Left lung (tissue), 4 donors: ENCODE measurements at regions not wholly inside any gene's neighbourhood (a gene's known extent, or its start where the extent isn't known, plus 50 kb on each side); places are given as distances from the start of the nearest gene placed in this dataset.
A peak's percentile ranks its signal among the peaks of the same experiment; 100 is the strongest.

ENCODE experiments used
- ATAC-seq: fragments of 200-7000 bp; cut with Tn5 transposase; one replicate; pipeline ENCODE4 v1.9.1; 2020; ENCODE audit warnings: moderate library complexity
- DNase-seq, 4 donors: peaks; one replicate each; pipeline ENCODE4 v3.0.0-alpha.2; 2013 to 2020
- H3K27ac ChIP-seq, 2 donors: fragments of 200-600 bp; sonication (generic) in 1 of 2; one replicate each; pipeline versions ENCODE4 v1.5.0 to v1.8.0; 2020 to 2021
- H3K27me3 ChIP-seq, 2 donors: fragments of 200-600 bp; sonication (generic) in 1 of 2; one replicate each; pipeline versions ENCODE4 v1.5.0 to v1.8.0; 2020 to 2021
- H3K36me3 ChIP-seq, 2 donors: fragments of 200-600 bp; sonication (generic) in 1 of 2; one replicate each; pipeline versions ENCODE4 v1.5.0 to v1.8.0; 2020 to 2021
- H3K4me1 ChIP-seq, 2 donors: fragments of 200-600 bp; one replicate each; pipeline ENCODE4 v1.8.0; 2021
- H3K4me3 ChIP-seq, 2 donors: fragments of 200-600 bp; sonication (generic) in 1 of 2; one replicate each; pipeline versions ENCODE4 v1.5.0 to v1.8.0; 2020 to 2021; ENCODE audit warnings: mild to moderate bottlenecking in 1 of 2
- H3K9me3 ChIP-seq, 2 donors: fragments of 200-600 bp; sonication (generic) in 1 of 2; one replicate each; pipeline versions ENCODE4 v1.5.0 to v1.8.0; 2020 to 2021
- CTCF ChIP-seq, 2 donors: fragments of 200-600 bp; sonication (generic) in 1 of 2; IDR thresholded peaks; one replicate each; pipeline versions ENCODE4 v1.5.0 to v1.8.0; 2021; ENCODE audit warnings: antibody characterized with exemption in 2 of 2
- intact Hi-C, 2 donors: fragments of 100-400 bp; cut with DNase I; formaldehyde crosslinking; loops; one replicate each; pipeline versions ENCODE4 v1.11.2 to v1.14.2; 2022
- donor health status: DM: no; HTN: yes; CAD: no.
- donor health status: DM: no; HTN: no; CAD: no.

- TF ChIP-seq CTCF (IDR thresholded peaks at IDR 0.05), result no peak
- no peak overlapping the region for H3K4me3 ChIP-seq
- intact Hi-C loops, result no loop called here
- H3K27me3 ChIP-seq, result no peaks in the 10 kb centered on the region
- H3K9me3 ChIP-seq, result peaks cover 0 to 8% of the 10 kb centered on the region in 2 donors
- H3K36me3 ChIP-seq, result no peaks in the 10 kb centered on the region
- peak overlapping the region; percentile 28 to 39 for H3K27ac ChIP-seq
- peak; percentile 68 for ATAC-seq
- peak in 1 of 4 donors; percentile 45 for DNase-seq
- peaks cover 0 to 7% of the 10 kb centered on the region in 2 donors for H3K4me1 ChIP-seq
Observed at GRCh38 chr10:5584895-5585516, 60.2 kb downstream of the CALML3 start.

- peak; percentile 50 for ATAC-seq
- no peak for TF ChIP-seq CTCF (IDR thresholded peaks at IDR 0.05)
- Histone ChIP-seq H3K9me3 (peaks cover 0 to 8% of the 10 kb centered on the region in 2 donors), H3K27ac (peak overlapping the region; percentile 28 to 39), H3K4me1 (peaks cover 0 to 7% of the 10 kb centered on the region in 2 donors), H3K36me3 (no peaks in the 10 kb centered on the region), H3K27me3 (no peaks in the 10 kb centered on the region), H3K4me3 (no peak overlapping the region)
- intact Hi-C loops, result no loop called here
- peak in 3 of 4 donors; percentile 20 to 70 (median 62) for DNase-seq
Observed at GRCh38 chr10:5585517-5586206, 60.9 kb downstream of the CALML3 start.

- ATAC-seq (no peak), DNase-seq (peak in 1 of 4 donors; percentile 52)
- no peaks in the 10 kb centered on the region for H3K27me3 ChIP-seq
- no peak overlapping the region for H3K4me3 ChIP-seq
- peaks cover 0 to 7% of the 10 kb centered on the region in 2 donors for H3K4me1 ChIP-seq
- intact Hi-C loops, result no loop called here
- TF ChIP-seq CTCF (IDR thresholded peaks at IDR 0.05), result no peak
- no peaks in the 10 kb centered on the region for H3K9me3 ChIP-seq
- H3K36me3 ChIP-seq, result no peaks in the 10 kb centered on the region
- no peak overlapping the region for H3K27ac ChIP-seq
Observed at GRCh38 chr10:5587151-5588079, 62.7 kb downstream of the CALML3 start.

- intact Hi-C loops, result no loop called here
- ATAC-seq (no peak), DNase-seq (no peak)
- Histone ChIP-seq H3K27me3 (no peaks in the 10 kb centered on the region), H3K36me3 (no peaks in the 10 kb centered on the region), H3K9me3 (no peaks in the 10 kb centered on the region), H3K4me3 (no peak overlapping the region), H3K4me1 (peaks cover 0 to 7% of the 10 kb centered on the region in 2 donors), H3K27ac (no peak overlapping the region)
- TF ChIP-seq CTCF (IDR thresholded peaks at IDR 0.05), result no peak
Observed at GRCh38 chr10:5588080-5588453, 63.3 kb downstream of the CALML3 start.

GRCh38 chr10:5588603-5589002 is 63.8 kb downstream of the CALML3 start:
- DNase-seq (no peak), ATAC-seq (no peak)
- Histone ChIP-seq H3K27ac (no peak overlapping the region), H3K27me3 (no peaks in the 10 kb centered on the region), H3K9me3 (no peaks in the 10 kb centered on the region), H3K36me3 (no peaks in the 10 kb centered on the region), H3K4me1 (peaks cover 0 to 7% of the 10 kb centered on the region in 2 donors), H3K4me3 (no peak overlapping the region)
- no peak for TF ChIP-seq CTCF (IDR thresholded peaks at IDR 0.05)
- intact Hi-C loops, result no loop called here
